CD14-positive monocyte (primary cell): ENCODE measurements at regions not wholly inside any gene's neighbourhood (a gene's known extent, or its start where the extent isn't known, plus 50 kb on each side); places are given as distances from the start of the nearest gene placed in this dataset.

Source experiments
- DNase-seq, 3 donors: peaks; one replicate each; pipeline ENCODE4 v3.0.0-alpha.2; 2011 to 2022
- H2AFZ ChIP-seq: 2 replicates; pipeline ENCODE4 v1.6.0; 2012; ENCODE audit warnings: mild to moderate bottlenecking, low read depth, low read length, inconsistent platforms; ENCODE audit not compliant: insufficient read depth, poor library complexity, severe bottlenecking
- H3K27ac ChIP-seq, 2 donors: 1 replicate in 1 of 2; 2 replicates in 1 of 2; pipeline ENCODE4 v1.5.1; 2012 to 2013; ENCODE audit warnings: low read length in 2 of 2, control low read depth in 1 of 2, inconsistent platforms in 1 of 2, low read depth in 1 of 2, mild to moderate bottlenecking in 1 of 2
- H3K27me3 ChIP-seq, 2 donors: one replicate each; pipeline versions ENCODE4 v1.6.0 to v1.6.1; 2011 to 2013; ENCODE audit warnings: low read length in 2 of 2; ENCODE audit not compliant: control insufficient read depth in 2 of 2, insufficient read depth in 2 of 2
- H3K36me3 ChIP-seq, 2 donors: replicated peaks in 1 of 2; 1 replicate in 1 of 2; 2 replicates in 1 of 2; pipeline versions ENCODE4 v1.5.1 to v1.6.1; 2012 to 2013; ENCODE audit warnings: low read length in 2 of 2, control low read depth in 1 of 2, inconsistent platforms in 1 of 2, mild to moderate bottlenecking in 1 of 2; ENCODE audit not compliant: insufficient read depth in 2 of 2, control insufficient read depth in 1 of 2
- H3K4me1 ChIP-seq, 2 donors: 1 replicate in 1 of 2; 2 replicates in 1 of 2; pipeline versions ENCODE4 v1.5.1 to v1.6.1; 2012 to 2013; ENCODE audit warnings: low read length in 2 of 2, control low read depth in 1 of 2, inconsistent platforms in 1 of 2, mild to moderate bottlenecking in 1 of 2, moderate library complexity in 1 of 2; ENCODE audit not compliant: insufficient read depth in 2 of 2, control insufficient read depth in 1 of 2
- H3K4me2 ChIP-seq: replicated peaks from 2 replicates; pipeline ENCODE3; 2012; ENCODE audit warnings: low read length, moderate library complexity, mild to moderate bottlenecking; ENCODE audit not compliant: poor library complexity, severe bottlenecking; ENCODE audit errors: extremely low read depth
- H3K4me3 ChIP-seq, 3 experiments: fragments of 200-600 bp in 1 of 3; sonication (generic) in 1 of 3; replicated peaks in 1 of 3; 1 replicate in 2 of 3; 2 replicates in 1 of 3; pipeline ENCODE4 v1.5.1; 2011 to 2013; ENCODE audit warnings: low read length in 3 of 3, mild to moderate bottlenecking in 3 of 3, control low read depth in 2 of 3, low read depth in 2 of 3, inconsistent platforms in 1 of 3, moderate library complexity in 1 of 3
- H3K79me2 ChIP-seq: 2 replicates; pipeline ENCODE4 v1.6.0; 2012; ENCODE audit warnings: mild to moderate bottlenecking, control low read depth, inconsistent platforms, low read length, moderate library complexity; ENCODE audit not compliant: insufficient read depth
- H3K9ac ChIP-seq: 2 replicates; pipeline ENCODE4 v1.6.0; 2017; ENCODE audit warnings: low read length, mild to moderate bottlenecking; ENCODE audit not compliant: insufficient read depth, poor library complexity, severe bottlenecking
- H3K9me3 ChIP-seq, 2 donors: replicated peaks in 1 of 2; 1 replicate in 1 of 2; 2 replicates in 1 of 2; pipeline versions ENCODE4 v1.5.1 to v1.6.1; 2012 to 2013; ENCODE audit warnings: low read length in 2 of 2, control low read depth in 1 of 2; ENCODE audit not compliant: control insufficient read depth in 1 of 2, insufficient read depth in 1 of 2
- H4K20me1 ChIP-seq: 2 replicates; pipeline ENCODE4 v1.6.0; 2012; ENCODE audit warnings: mild to moderate bottlenecking, low read length, control low read depth, moderate library complexity; ENCODE audit not compliant: insufficient read depth
- H3K27ac Mint-ChIP-seq, 7 donors: one replicate each; pipeline ENCODE4 v1.8.0; 2020; ENCODE audit warnings: mild to moderate bottlenecking in 7 of 7, mixed read lengths in 7 of 7, moderate library complexity in 6 of 7, inconsistent platforms in 2 of 7
- H3K27me3 Mint-ChIP-seq, 3 donors: one replicate each; pipeline ENCODE4 v1.8.0; 2021 to 2022; ENCODE audit warnings: low read depth in 3 of 3, mild to moderate bottlenecking in 3 of 3, mixed read lengths in 3 of 3, moderate library complexity in 3 of 3, inconsistent platforms in 1 of 3
- H3K36me3 Mint-ChIP-seq, 2 donors: one replicate each; pipeline ENCODE4 v1.8.0; 2020; ENCODE audit warnings: mixed read lengths in 2 of 2, inconsistent platforms in 1 of 2, mild to moderate bottlenecking in 1 of 2
- H3K4me1 Mint-ChIP-seq: one replicate; pipeline ENCODE4 v1.8.0; 2020; ENCODE audit warnings: mild to moderate bottlenecking, mixed read lengths
- H3K4me3 Mint-ChIP-seq, 2 donors: one replicate each; pipeline ENCODE4 v1.8.0; 2020; ENCODE audit warnings: mild to moderate bottlenecking in 2 of 2, mixed read lengths in 2 of 2, moderate library complexity in 1 of 2
- H3K9me3 Mint-ChIP-seq, 7 donors: one replicate each; pipeline ENCODE4 v1.8.0; 2020 to 2022; ENCODE audit warnings: mixed read lengths in 7 of 7, mild to moderate bottlenecking in 6 of 7, moderate library complexity in 6 of 7, inconsistent platforms in 2 of 7
- WGBS: methylation state at CpG from one replicate; pipeline ENCODE4 v1.1.5; 2013; ENCODE audit warnings: missing lambda C conversion rate; ENCODE audit not compliant: insufficient coverage; 5-methylcytosine and 5-hydroxymethylcytosine counted together
- intact Hi-C, 2 donors: fragments of 100-400 bp; cut with micrococcal nuclease; formaldehyde crosslinking; loops; one replicate each; pipeline versions ENCODE4 v1.15.0 to v1.15.1; 2023
- TF ChIP-seq, protein P1 (sequence below): fragments of 200-600 bp; IDR thresholded peaks from one replicate; pipeline ENCODE4 v1.8.0; 2022; ENCODE audit warnings: antibody characterized with exemption, mild to moderate bottlenecking

- TF ChIP-seq, protein P1, sequence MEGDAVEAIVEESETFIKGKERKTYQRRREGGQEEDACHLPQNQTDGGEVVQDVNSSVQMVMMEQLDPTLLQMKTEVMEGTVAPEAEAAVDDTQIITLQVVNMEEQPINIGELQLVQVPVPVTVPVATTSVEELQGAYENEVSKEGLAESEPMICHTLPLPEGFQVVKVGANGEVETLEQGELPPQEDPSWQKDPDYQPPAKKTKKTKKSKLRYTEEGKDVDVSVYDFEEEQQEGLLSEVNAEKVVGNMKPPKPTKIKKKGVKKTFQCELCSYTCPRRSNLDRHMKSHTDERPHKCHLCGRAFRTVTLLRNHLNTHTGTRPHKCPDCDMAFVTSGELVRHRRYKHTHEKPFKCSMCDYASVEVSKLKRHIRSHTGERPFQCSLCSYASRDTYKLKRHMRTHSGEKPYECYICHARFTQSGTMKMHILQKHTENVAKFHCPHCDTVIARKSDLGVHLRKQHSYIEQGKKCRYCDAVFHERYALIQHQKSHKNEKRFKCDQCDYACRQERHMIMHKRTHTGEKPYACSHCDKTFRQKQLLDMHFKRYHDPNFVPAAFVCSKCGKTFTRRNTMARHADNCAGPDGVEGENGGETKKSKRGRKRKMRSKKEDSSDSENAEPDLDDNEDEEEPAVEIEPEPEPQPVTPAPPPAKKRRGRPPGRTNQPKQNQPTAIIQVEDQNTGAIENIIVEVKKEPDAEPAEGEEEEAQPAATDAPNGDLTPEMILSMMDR = no peak
- Histone ChIP-seq H3K36me3 (no peaks in the 10 kb centered on the region), H4K20me1 (no peaks in the 10 kb centered on the region), H3K27ac (no peak overlapping the region), H3K4me3 (no peak overlapping the region), H3K79me2 (no peaks in the 10 kb centered on the region), H3K4me1 (no peaks in the 10 kb centered on the region), H3K9ac (no peak overlapping the region), H3K9me3 (no peaks in the 10 kb centered on the region), H3K27me3 (no peaks in the 10 kb centered on the region), H3K4me2 (no peak overlapping the region), H2AFZ (no peak overlapping the region)
- Mint-ChIP-seq H3K9me3 (peaks cover 0 to 4% (median 0%) of the 10 kb centered on the region in 7 donors), H3K4me1 (no peaks in the 10 kb centered on the region), H3K27me3 (peaks cover 0 to 3% (median 2%) of the 10 kb centered on the region in 3 donors), H3K4me3 (no peak overlapping the region), H3K27ac (no peak overlapping the region), H3K36me3 (no peaks in the 10 kb centered on the region)
- intact Hi-C loops = no loop called here
- DNase-seq = no peak
- WGBS = 83% methylated on average over 1 of the region's 3 CpGs
Measured at GRCh38 chr10:23818484-23818883, 379.6 kb downstream of the OTUD1 start.

GRCh38 chr10:23820792-23821191 lies 381.9 kb downstream of the OTUD1 start:
- peaks cover 0 to 4% (median 2%) of the 10 kb centered on the region in 7 donors for H3K9me3 Mint-ChIP-seq
- no peak overlapping the region for H3K27ac ChIP-seq
- H3K79me2 ChIP-seq = no peaks in the 10 kb centered on the region
- H3K9me3 ChIP-seq = no peaks in the 10 kb centered on the region
- H3K36me3 Mint-ChIP-seq = no peaks in the 10 kb centered on the region
- 70% methylated on average over 2 of the region's 3 CpGs for WGBS
- no peak overlapping the region for H3K4me3 Mint-ChIP-seq
- no peak for DNase-seq
- no peaks in the 10 kb centered on the region for H3K4me1 ChIP-seq
- intact Hi-C loops = no loop called here
- no peak overlapping the region for H3K4me3 ChIP-seq
- H3K27me3 ChIP-seq = no peaks in the 10 kb centered on the region
- H4K20me1 ChIP-seq = no peaks in the 10 kb centered on the region
- H3K4me1 Mint-ChIP-seq = no peaks in the 10 kb centered on the region
- no peak overlapping the region for H2AFZ ChIP-seq
- no peak overlapping the region for H3K27ac Mint-ChIP-seq
- H3K27me3 Mint-ChIP-seq = peaks cover 0 to 3% (median 2%) of the 10 kb centered on the region in 3 donors
- H3K9ac ChIP-seq = no peak overlapping the region
- H3K36me3 ChIP-seq = no peaks in the 10 kb centered on the region
- TF ChIP-seq, protein P1 = no peak
- no peak overlapping the region for H3K4me2 ChIP-seq
